C4-2B (cell line): ENCODE measurements at regions not wholly inside any gene's neighbourhood (a gene's known extent, or its start where the extent isn't known, plus 50 kb on each side); places are given as distances from the start of the nearest gene placed in this dataset.

Source experiments
- H3K27ac ChIP-seq: fragments of 450-650 bp; 2 replicates; pipeline ENCODE4 v1.5.1; 2017
- CTCF ChIP-seq: fragments of 450-650 bp; conservative IDR thresholded peaks from 2 replicates; pipeline ENCODE4 v1.5.1; 2017; ENCODE audit warnings: mild to moderate bottlenecking
- ZFX ChIP-seq: fragments of 450-650 bp; IDR thresholded peaks from 2 replicates; pipeline ENCODE4 v1.6.1; 2017

GRCh38 chr2:45329045-45329677 is 281.9 kb downstream of the SRBD1 start:
- H3K27ac ChIP-seq: 0 out of 2 replicates have a peak overlapping the region, but pooled peaks have one; percentile 12
- TF ChIP-seq CTCF: no peak
- no peak for TF ChIP-seq ZFX

DNA sequence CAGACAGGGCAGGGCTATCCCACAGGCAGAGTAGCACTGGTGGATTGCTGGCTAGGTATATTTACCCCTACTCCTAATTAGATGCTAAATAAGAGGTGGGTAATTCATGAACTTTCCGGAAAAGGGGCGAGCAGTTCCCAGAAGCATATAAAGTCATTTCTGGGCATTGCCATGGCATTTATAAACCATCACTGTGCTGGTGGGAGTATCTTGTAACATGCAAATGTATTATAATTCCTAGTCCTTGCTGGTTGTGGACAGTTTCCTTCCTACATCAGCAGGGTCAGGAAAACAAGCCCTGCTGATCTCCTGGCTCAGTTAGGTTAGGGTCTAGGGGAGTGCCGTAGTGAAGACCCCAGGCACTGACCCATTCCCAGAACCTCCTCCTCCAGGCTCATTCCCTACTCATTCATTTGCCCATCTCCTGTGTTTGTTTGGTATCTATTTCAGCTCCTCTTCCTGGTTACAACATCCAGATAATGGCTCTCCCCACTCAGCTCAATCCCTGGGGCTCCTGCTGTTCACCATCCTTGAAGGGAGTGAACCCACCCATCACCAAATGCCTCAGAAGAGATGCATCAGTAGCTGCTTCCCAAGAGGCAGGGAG is 282.7 kb downstream of the SRBD1 start:
- no peak for TF ChIP-seq ZFX
- no peak for TF ChIP-seq CTCF
- no peak overlapping the region for H3K27ac ChIP-seq

GRCh38 chr2:45323344-45323743 is 287.7 kb downstream of the SRBD1 start:
- H3K27ac ChIP-seq: no peak overlapping the region
- TF ChIP-seq ZFX: no peak
- TF ChIP-seq CTCF: no peak

DNA sequence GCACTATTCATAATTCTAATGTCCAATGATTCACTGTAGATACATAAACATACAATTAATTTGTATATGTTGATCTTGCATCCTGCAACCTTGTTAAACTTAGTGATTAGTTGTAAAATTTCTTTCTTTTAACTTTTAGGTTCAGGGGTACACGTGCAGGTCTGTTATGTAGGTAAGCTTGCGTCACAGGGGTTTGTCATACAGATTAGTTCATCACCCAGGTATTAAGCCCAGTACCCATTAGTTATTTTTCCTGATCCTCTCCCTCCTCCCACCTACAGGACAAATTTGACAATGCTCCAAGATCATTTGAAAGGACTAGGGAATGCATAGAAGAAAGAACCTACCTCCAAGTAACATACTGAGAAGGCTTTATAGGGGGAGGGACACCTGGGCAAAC is 290.1 kb downstream of the SRBD1 start:
- H3K27ac ChIP-seq: no peak overlapping the region
- TF ChIP-seq CTCF: no peak
- no peak for TF ChIP-seq ZFX

DNA sequence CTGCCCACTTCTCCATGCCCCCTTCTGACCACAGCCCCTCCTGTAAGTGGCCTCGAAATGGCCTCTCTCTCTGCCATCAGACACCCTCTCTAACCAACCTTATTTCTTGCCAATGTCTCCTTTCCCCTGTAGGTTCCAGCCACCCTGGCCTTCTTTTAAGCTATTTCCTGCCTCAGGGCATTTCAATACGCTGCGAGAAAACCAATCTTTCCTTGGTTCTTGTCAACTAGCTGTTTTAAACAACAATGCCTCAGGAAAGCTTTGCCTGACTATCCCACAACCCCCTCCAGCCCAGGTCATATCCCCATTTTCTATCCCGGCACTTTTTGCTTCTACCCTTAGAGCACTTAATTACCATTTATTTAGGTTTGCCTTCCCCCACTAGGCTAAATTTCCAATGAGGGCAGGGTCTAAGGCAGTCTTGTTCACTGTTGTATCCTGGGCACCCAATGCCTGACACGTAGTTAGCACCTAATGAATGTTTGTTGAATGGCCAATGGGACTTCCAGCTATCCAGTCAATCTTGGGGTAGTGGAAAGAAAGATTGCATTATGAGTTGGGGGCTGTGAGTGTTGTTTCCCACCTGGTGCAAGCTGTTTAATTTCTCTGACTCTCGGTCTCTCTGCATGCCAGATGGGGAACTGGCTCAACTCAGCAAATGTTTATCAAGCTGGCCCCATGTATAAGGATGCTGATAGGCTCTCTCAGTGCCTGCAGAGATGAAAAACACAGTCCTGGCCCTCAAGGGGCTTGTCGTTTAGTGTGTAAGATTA is 291.2 kb downstream of the SRBD1 start:
- no peak for TF ChIP-seq ZFX
- no peak for TF ChIP-seq CTCF
- H3K27ac ChIP-seq: no peak overlapping the region

- H3K27ac ChIP-seq: no peak overlapping the region
- no peak for TF ChIP-seq CTCF
Observed at GRCh38 chr2:45318686-45319085, 292.4 kb downstream of the SRBD1 start.
